ENCODE measurements at regions not wholly inside any gene's neighbourhood (a gene's known extent, or its start where the extent isn't known, plus 50 kb on each side); places are given as distances from the start of the nearest gene placed in this dataset.

GRCh38 chr2:19041434-19042041, 316.9 kb downstream of the OSR1 start:
- no peaks in the 10 kb centered on the region for H3K36me3 ChIP-seq
- peaks cover 13 to 21% of the 10 kb centered on the region in 2 donors for H3K4me1 ChIP-seq
- H3K27me3 ChIP-seq = no peaks in the 10 kb centered on the region
- no peaks in the 10 kb centered on the region for H3K9me3 ChIP-seq
- no peak overlapping the region for H3K27ac ChIP-seq
- TF ChIP-seq, protein P1, sequence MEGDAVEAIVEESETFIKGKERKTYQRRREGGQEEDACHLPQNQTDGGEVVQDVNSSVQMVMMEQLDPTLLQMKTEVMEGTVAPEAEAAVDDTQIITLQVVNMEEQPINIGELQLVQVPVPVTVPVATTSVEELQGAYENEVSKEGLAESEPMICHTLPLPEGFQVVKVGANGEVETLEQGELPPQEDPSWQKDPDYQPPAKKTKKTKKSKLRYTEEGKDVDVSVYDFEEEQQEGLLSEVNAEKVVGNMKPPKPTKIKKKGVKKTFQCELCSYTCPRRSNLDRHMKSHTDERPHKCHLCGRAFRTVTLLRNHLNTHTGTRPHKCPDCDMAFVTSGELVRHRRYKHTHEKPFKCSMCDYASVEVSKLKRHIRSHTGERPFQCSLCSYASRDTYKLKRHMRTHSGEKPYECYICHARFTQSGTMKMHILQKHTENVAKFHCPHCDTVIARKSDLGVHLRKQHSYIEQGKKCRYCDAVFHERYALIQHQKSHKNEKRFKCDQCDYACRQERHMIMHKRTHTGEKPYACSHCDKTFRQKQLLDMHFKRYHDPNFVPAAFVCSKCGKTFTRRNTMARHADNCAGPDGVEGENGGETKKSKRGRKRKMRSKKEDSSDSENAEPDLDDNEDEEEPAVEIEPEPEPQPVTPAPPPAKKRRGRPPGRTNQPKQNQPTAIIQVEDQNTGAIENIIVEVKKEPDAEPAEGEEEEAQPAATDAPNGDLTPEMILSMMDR (IDR thresholded peaks at IDR 0.05 in 4 of 5, conservative IDR thresholded peaks at IDR 0.05 in 1 of 5) = no peak
- no peak for TF ChIP-seq POLR2A (IDR thresholded peaks at IDR 0.05)
- no peak overlapping the region for H3K4me3 ChIP-seq
- DNase-seq (no peak), ATAC-seq (no peak)
- in situ Hi-C loops (cut with MboI; ENCODE audit: low sequenced_read_pairs in 4 of 4) = no loop called here
- intact Hi-C loops (cut with DNase I; ENCODE audit: low total_unique reads) = no loop called here

DNA sequence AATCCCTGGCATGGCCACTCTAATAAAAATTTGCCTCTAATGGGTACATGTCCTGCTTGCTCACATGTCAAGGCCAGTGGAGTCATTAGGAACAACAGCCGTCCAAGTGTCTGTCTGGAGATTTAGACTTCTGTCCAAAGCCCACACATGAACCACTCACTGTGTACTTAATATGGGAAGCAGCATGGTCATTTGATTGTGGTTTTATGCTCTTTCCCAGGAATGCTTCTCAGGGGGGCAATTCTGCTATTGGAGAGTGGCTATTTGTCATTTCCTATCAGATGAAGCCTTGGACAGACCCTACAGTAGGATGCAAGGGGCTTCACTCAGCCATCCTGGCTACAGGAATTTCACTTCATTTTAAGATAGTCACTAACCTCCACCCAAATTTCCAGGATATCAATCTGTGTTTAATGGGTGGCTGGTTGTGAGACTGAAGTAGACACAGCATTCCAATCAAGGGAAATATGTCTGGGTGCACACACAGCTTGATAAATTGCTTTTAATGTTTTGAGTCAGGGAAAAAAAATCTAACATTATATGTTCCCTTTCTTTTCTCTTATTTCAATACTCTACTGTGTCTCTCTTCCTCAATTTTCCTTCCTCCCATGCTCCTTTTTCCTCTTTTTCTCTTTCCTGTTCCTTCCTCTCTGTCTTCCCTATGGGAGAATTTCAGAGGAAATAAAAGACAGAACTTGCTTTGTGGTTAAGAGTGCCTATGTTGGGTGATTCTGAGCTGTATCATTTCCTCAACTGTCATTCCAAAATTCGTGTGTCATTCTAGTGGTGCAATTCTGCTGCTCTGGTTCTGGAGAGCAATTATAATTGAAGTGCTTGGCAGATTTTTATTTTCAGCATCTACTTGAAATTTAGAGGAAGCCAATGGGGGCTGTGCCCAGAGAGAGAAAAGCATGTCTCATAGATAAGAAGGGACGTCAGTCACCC, 320.1 kb downstream of the OSR1 start:
- ATAC-seq (peak in 1 of 2 donors; percentile 44), DNase-seq (no peak)
- Histone ChIP-seq H3K4me3 (no peak overlapping the region), H3K27ac (peak overlapping the region in 1 of 4 donors; percentile 11), H3K4me1 (peaks cover 4 to 6% of the 10 kb centered on the region in 2 donors), H3K36me3 (no peaks in the 10 kb centered on the region), H3K9me3 (no peaks in the 10 kb centered on the region), H3K27me3 (no peaks in the 10 kb centered on the region)
- TF ChIP-seq, protein P1 (IDR thresholded peaks at IDR 0.05 in 4 of 5, conservative IDR thresholded peaks at IDR 0.05 in 1 of 5) = no peak
- no peak for TF ChIP-seq POLR2A (IDR thresholded peaks at IDR 0.05)
- intact Hi-C loops (cut with DNase I; ENCODE audit: low total_unique reads) (no loop called here), in situ Hi-C loops (cut with MboI; ENCODE audit: low sequenced_read_pairs in 4 of 4) (no loop called here)

DNA sequence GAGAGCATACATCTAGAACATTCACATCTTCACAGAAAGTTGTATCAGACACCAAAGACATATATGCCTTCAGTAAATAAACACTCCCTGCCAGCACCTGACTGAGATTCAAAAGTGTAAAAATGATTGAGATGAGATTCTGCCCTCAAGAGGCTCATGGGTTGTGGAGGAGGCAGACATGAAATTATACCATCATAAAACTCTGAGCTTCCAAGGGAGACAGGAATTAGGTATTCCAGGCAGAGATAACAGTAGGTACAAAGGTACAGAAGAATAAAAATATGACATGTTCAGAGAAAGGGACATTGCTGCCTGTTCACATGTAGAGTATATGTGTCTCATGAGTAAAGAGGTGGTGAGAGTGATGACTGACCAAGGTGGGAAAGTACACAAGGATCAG, 322.3 kb downstream of the OSR1 start:
- H3K9me3 ChIP-seq = no peaks in the 10 kb centered on the region
- intact Hi-C loops (cut with DNase I; ENCODE audit: low total_unique reads) (no loop called here), in situ Hi-C loops (cut with MboI; ENCODE audit: low sequenced_read_pairs in 4 of 4) (no loop called here)
- DNase-seq (no peak), ATAC-seq (no peak)
- H3K4me1 ChIP-seq = peaks cover 12% of the 10 kb centered on the region in 2 donors
- no peaks in the 10 kb centered on the region for H3K36me3 ChIP-seq
- H3K27me3 ChIP-seq = no peaks in the 10 kb centered on the region
- no peak overlapping the region for H3K4me3 ChIP-seq
- no peak for TF ChIP-seq POLR2A (IDR thresholded peaks at IDR 0.05)
- TF ChIP-seq, protein P1 (IDR thresholded peaks at IDR 0.05 in 4 of 5, conservative IDR thresholded peaks at IDR 0.05 in 1 of 5) = no peak
- H3K27ac ChIP-seq = peak overlapping the region in 1 of 4 donors; percentile 22

GRCh38 chr2:19035238-19035637, 323.2 kb downstream of the OSR1 start:
- no peak overlapping the region for H3K4me3 ChIP-seq
- in situ Hi-C loops (cut with MboI; ENCODE audit: low sequenced_read_pairs in 4 of 4) (no loop called here), intact Hi-C loops (cut with DNase I; ENCODE audit: low total_unique reads) (no loop called here)
- H3K27ac ChIP-seq = peak overlapping the region; percentile 15 to 47 (median 28)
- H3K27me3 ChIP-seq = no peaks in the 10 kb centered on the region
- TF ChIP-seq, protein P1 (IDR thresholded peaks at IDR 0.05 in 4 of 5, conservative IDR thresholded peaks at IDR 0.05 in 1 of 5) = no peak
- no peak for TF ChIP-seq POLR2A (IDR thresholded peaks at IDR 0.05)
- peak; percentile 41 to 48 for ATAC-seq
- peak; percentile 38 to 57 for DNase-seq
- H3K9me3 ChIP-seq = no peaks in the 10 kb centered on the region
- no peaks in the 10 kb centered on the region for H3K36me3 ChIP-seq
- H3K4me1 ChIP-seq = peaks cover 12% of the 10 kb centered on the region in 2 donors
